ENCODE measurements at regions not wholly inside any gene's neighbourhood (a gene's known extent, or its start where the extent isn't known, plus 50 kb on each side); places are given as distances from the start of the nearest gene placed in this dataset.

DNA sequence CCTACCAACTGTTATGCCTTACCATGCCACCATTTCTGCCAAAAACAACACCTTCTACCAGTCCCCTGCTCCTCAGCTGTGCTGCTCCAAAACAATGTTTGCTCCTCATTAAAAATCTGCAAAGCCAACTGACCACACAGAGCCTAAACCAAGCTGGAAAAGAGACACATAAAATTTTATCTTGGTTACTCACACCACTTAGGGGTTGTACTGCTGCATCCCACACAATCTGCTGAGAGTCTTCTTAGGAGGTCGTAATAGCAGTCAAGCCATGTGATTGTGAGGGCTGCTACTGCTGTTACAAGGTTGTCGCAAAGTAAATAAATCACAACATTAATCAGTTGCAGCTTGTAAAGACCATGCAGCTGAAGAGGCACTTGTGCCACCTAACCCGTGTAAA is 607.4 kb upstream of the FAM241A start:
- intact Hi-C loops (cut with micrococcal nuclease) (no loop called here), in situ Hi-C loops (cut with MboI; ENCODE audit: low sequenced_read_pairs) (no loop called here), dilution Hi-C loops (cut with HindIII; ENCODE audit: low sequenced_read_pairs, unreplicated experiment) (no loop called here)
- no peak overlapping the region for H2BK15ac ChIP-seq (ENCODE audit: low read depth, low read length)
- CTCF ChIA-PET, result no interaction called here
- H2AFZ ChIP-seq (replicated peaks; ENCODE audit: low read length, poor library complexity), result peak overlapping the region; percentile 62
- no peaks in the 10 kb centered on the region; the same call in 1 of the 2 replicates for H3K9me1 ChIP-seq (ENCODE audit: insufficient read depth, low read length)
- no peak overlapping the region for H3K18ac ChIP-seq (ENCODE audit: low read depth, low read length)
- H3K79me1 ChIP-seq (ENCODE audit: low read depth in 1 of 2, low read length in 2 of 2), result no peaks in the 10 kb centered on the region
- DNase-seq, result peak; percentile 60
- H2BK20ac ChIP-seq (ENCODE audit: low read depth, low read length), result no peak overlapping the region; the same call in 1 of the 2 replicates
- no peak overlapping the region for H2BK5ac ChIP-seq (ENCODE audit: low read depth, low read length, poor library complexity, severe bottlenecking)
- H4K91ac ChIP-seq (ENCODE audit: insufficient read depth, low read depth, low read length), result no peak overlapping the region
- H3K9me3 ChIP-seq (ENCODE audit: control insufficient read depth, insufficient read depth, low read length), result no peaks in the 10 kb centered on the region
- no peak overlapping the region for H2AK9ac ChIP-seq (replicated peaks; ENCODE audit: low read depth, low read length, poor library complexity)
- ATAC-seq (ENCODE audit: low read depth), result peak; percentile 73
- WGBS, 2 experiments (ENCODE audit: extremely low coverage in 2 of 2, insufficient read length in 1 of 2), result no CpG with 5 or more reads among the region's 3 CpGs
- H3K36me3 ChIP-seq (ENCODE audit: control insufficient read depth, insufficient read depth, low read length), result no peaks in the 10 kb centered on the region
- no peak overlapping the region for H3K23ac ChIP-seq (ENCODE audit: low read depth, low read length)
- POLR2A ChIA-PET (ENCODE audit: unreplicated experiment), result no interaction called here
- H3K4me3 ChIP-seq (ENCODE audit: insufficient read depth, low read depth, low read length), result no peak overlapping the region
- H3K4me2 ChIP-seq (ENCODE audit: low read depth, low read length), result no peak overlapping the region
- H3K56ac ChIP-seq (ENCODE audit: extremely low read depth, insufficient read depth, low read length), result no peak overlapping the region
- TF ChIP-seq RCOR1 (IDR thresholded peaks at IDR 0.05; ENCODE audit: insufficient replicate concordance, low read length) (no peak), POLR2A (IDR thresholded peaks at IDR 0.05; ENCODE audit: low read depth, low read length) (no peak), FOS (IDR thresholded peaks at IDR 0.05; ENCODE audit: low read depth, low read length) (no peak), CEBPB (IDR thresholded peaks at IDR 0.05; ENCODE audit: low read depth, low read length) (no peak), NFE2L2 (IDR thresholded peaks at IDR 0.05; ENCODE audit: low read depth, low read length) (no peak), MXI1 (IDR thresholded peaks at IDR 0.05; ENCODE audit: borderline replicate concordance, low read depth, low read length) (no peak), MAFK (IDR thresholded peaks at IDR 0.05; ENCODE audit: low read depth, low read length) (no peak), MAZ (IDR thresholded peaks at IDR 0.05; ENCODE audit: borderline replicate concordance, low read depth, low read length) (no peak), CHD1 (IDR thresholded peaks at IDR 0.05; ENCODE audit: low read depth, low read length) (no peak), RFX5 (IDR thresholded peaks at IDR 0.05; ENCODE audit: low read depth, low read length) (no peak), BHLHE40 (IDR thresholded peaks at IDR 0.05; ENCODE audit: low read depth, low read length) (no peak), RAD21 (IDR thresholded peaks at IDR 0.05; ENCODE audit: low read length) (no peak)
- TF ChIP-seq, protein P1, sequence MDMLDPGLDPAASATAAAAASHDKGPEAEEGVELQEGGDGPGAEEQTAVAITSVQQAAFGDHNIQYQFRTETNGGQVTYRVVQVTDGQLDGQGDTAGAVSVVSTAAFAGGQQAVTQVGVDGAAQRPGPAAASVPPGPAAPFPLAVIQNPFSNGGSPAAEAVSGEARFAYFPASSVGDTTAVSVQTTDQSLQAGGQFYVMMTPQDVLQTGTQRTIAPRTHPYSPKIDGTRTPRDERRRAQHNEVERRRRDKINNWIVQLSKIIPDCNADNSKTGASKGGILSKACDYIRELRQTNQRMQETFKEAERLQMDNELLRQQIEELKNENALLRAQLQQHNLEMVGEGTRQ (IDR thresholded peaks at IDR 0.05; ENCODE audit: low read depth, low read length), result no peak
- TF ChIP-seq, protein P2, sequence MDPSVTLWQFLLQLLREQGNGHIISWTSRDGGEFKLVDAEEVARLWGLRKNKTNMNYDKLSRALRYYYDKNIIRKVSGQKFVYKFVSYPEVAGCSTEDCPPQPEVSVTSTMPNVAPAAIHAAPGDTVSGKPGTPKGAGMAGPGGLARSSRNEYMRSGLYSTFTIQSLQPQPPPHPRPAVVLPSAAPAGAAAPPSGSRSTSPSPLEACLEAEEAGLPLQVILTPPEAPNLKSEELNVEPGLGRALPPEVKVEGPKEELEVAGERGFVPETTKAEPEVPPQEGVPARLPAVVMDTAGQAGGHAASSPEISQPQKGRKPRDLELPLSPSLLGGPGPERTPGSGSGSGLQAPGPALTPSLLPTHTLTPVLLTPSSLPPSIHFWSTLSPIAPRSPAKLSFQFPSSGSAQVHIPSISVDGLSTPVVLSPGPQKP (IDR thresholded peaks at IDR 0.05; ENCODE audit: borderline replicate concordance, low read depth, low read length), result no peak
- TF ChIP-seq, protein P3, sequence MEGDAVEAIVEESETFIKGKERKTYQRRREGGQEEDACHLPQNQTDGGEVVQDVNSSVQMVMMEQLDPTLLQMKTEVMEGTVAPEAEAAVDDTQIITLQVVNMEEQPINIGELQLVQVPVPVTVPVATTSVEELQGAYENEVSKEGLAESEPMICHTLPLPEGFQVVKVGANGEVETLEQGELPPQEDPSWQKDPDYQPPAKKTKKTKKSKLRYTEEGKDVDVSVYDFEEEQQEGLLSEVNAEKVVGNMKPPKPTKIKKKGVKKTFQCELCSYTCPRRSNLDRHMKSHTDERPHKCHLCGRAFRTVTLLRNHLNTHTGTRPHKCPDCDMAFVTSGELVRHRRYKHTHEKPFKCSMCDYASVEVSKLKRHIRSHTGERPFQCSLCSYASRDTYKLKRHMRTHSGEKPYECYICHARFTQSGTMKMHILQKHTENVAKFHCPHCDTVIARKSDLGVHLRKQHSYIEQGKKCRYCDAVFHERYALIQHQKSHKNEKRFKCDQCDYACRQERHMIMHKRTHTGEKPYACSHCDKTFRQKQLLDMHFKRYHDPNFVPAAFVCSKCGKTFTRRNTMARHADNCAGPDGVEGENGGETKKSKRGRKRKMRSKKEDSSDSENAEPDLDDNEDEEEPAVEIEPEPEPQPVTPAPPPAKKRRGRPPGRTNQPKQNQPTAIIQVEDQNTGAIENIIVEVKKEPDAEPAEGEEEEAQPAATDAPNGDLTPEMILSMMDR (conservative IDR thresholded peaks at IDR 0.05; ENCODE audit: low read depth, low read length), result no peak
- no TSS peak for BruUV-seq (replicated peaks)
- no peaks in the 10 kb centered on the region for H4K20me1 ChIP-seq (ENCODE audit: insufficient read depth, low read length)
- no peak overlapping the region for H4K8ac ChIP-seq (ENCODE audit: low read depth in 2 of 2, low read length in 2 of 2)
- peak overlapping the region; percentile 50 for H2BK120ac ChIP-seq (ENCODE audit: low read depth, low read length)
- no peak overlapping the region for H3K4ac ChIP-seq (ENCODE audit: low read depth, low read length)
- H3K4me1 ChIP-seq (ENCODE audit: control insufficient read depth, insufficient read depth, low read length), result peaks cover 5% of the 10 kb centered on the region
- no peak overlapping the region for H4K5ac ChIP-seq (ENCODE audit: low read depth, low read length)
- H3K14ac ChIP-seq (replicated peaks; ENCODE audit: low read depth, low read length), result peak overlapping the region; percentile 48; the same call in 1 of the 2 replicates
- no peak overlapping the region for H3K27ac ChIP-seq (ENCODE audit: insufficient read depth, low read length)
- H3K27me3 ChIP-seq (ENCODE audit: control insufficient read depth, insufficient read depth, low read length), result no peaks in the 10 kb centered on the region
- H3K9ac ChIP-seq (ENCODE audit: low read depth, low read length), result no peak overlapping the region
- H2AK5ac ChIP-seq (ENCODE audit: low read depth, low read length), result no peak overlapping the region

All from IMR-90 (cell line).